ENCODE measurements at regions not wholly inside any gene's neighbourhood (a gene's known extent, or its start where the extent isn't known, plus 50 kb on each side); places are given as distances from the start of the nearest gene placed in this dataset.

DNA sequence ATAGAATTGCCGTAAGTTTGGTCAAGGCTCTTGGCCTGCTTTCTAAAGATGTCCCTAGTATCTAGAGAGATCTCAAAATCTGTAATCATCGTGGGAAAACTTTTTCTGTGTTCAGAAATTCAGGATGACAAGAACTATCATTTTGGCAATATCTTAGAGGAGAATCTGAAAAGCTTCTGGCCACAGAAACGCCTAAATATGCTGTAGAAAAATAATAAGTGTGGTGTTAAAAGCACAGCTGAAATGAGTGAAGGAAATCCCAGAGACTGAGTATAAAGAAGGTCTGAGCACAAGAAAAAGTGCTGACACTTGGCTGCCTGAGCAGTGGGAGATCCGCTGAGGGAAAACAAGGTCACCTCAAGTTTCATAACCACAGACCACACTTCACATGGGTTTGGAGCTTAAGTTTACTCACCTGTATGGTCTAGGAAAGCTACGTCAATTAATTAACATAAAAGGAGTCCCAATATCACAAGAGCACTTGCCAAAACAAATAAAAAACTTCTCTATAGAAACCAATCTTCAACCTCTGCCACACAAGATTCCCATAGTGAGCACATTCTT is 235.2 kb upstream of the IRF2BP2 start:
- no peak overlapping the region for H3K27ac ChIP-seq (ENCODE audit: low read length)

DNA sequence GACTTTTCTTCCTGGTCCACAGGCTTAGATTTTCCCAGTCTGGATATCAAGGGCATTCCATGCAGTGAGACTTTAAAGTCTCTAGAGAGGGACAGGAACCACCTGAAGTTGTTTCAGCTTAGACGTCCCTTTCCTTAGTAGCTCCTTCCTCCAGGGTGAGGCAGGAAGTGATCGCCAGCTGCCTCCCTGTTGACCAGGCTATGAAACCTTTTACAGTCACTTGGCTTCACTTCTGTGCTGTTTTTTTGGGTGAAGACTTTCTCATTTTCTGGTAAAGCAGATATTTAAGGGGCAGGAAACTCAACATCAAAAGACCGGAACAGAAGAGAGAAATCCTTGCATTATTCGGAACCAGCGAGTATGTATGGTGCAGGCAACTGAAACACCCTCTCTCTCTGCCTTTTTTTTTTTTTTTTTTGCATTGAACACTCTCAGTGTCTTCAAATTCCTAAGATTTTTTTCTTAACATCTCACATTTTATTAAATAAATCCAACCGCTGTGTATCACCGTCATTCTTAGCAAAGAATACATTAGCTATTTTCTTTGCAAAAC is 234.6 kb upstream of the IRF2BP2 start:
- Histone ChIP-seq H3K27me3 (ENCODE audit: insufficient read depth, low read depth, low read length) (no peaks in the 10 kb centered on the region), H3K79me2 (replicated peaks; ENCODE audit: insufficient read depth, low read length) (no peaks in the 10 kb centered on the region), H3K27ac (ENCODE audit: low read length) (no peak overlapping the region), H3K9ac (ENCODE audit: low read length) (no peak overlapping the region), H4K20me1 (ENCODE audit: insufficient read depth) (no peaks in the 10 kb centered on the region), H3K9me3 (ENCODE audit: low read length) (no peaks in the 10 kb centered on the region), H3K4me2 (ENCODE audit: low read length) (no peak overlapping the region), H3K4me3 (ENCODE audit: low read length) (no peak overlapping the region), H3K9me2 (ENCODE audit: insufficient read depth, low read length) (no peaks in the 10 kb centered on the region), H3K36me3 (ENCODE audit: insufficient read depth, low read length) (no peaks in the 10 kb centered on the region), H3F3A (ENCODE audit: insufficient read depth, low read length, poor library complexity, severe bottlenecking) (no peaks in the 10 kb centered on the region), H2AFZ (ENCODE audit: low read depth, low read length) (no peak overlapping the region)
- TF ChIP-seq SMC3 (conservative IDR thresholded peaks at IDR 0.05; ENCODE audit: poor library complexity) (no peak), POLR2AphosphoS5 (IDR thresholded peaks at IDR 0.05) (no peak), EP300 (conservative IDR thresholded peaks at IDR 0.05; ENCODE audit: poor library complexity, severe bottlenecking) (no peak), EZH2 (IDR thresholded peaks at IDR 0.05; ENCODE audit: borderline replicate concordance, insufficient read depth, low read length, poor library complexity, severe bottlenecking) (no peak), RAD21 (conservative IDR thresholded peaks at IDR 0.05) (no peak), TAF1 (IDR thresholded peaks at IDR 0.05; ENCODE audit: low read depth) (no peak), MXI1 (conservative IDR thresholded peaks at IDR 0.05; ENCODE audit: poor library complexity, severe bottlenecking) (no peak)
- TF ChIP-seq, protein P1, sequence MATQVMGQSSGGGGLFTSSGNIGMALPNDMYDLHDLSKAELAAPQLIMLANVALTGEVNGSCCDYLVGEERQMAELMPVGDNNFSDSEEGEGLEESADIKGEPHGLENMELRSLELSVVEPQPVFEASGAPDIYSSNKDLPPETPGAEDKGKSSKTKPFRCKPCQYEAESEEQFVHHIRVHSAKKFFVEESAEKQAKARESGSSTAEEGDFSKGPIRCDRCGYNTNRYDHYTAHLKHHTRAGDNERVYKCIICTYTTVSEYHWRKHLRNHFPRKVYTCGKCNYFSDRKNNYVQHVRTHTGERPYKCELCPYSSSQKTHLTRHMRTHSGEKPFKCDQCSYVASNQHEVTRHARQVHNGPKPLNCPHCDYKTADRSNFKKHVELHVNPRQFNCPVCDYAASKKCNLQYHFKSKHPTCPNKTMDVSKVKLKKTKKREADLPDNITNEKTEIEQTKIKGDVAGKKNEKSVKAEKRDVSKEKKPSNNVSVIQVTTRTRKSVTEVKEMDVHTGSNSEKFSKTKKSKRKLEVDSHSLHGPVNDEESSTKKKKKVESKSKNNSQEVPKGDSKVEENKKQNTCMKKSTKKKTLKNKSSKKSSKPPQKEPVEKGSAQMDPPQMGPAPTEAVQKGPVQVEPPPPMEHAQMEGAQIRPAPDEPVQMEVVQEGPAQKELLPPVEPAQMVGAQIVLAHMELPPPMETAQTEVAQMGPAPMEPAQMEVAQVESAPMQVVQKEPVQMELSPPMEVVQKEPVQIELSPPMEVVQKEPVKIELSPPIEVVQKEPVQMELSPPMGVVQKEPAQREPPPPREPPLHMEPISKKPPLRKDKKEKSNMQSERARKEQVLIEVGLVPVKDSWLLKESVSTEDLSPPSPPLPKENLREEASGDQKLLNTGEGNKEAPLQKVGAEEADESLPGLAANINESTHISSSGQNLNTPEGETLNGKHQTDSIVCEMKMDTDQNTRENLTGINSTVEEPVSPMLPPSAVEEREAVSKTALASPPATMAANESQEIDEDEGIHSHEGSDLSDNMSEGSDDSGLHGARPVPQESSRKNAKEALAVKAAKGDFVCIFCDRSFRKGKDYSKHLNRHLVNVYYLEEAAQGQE (IDR thresholded peaks at IDR 0.05; ENCODE audit: borderline replicate concordance): no peak
- TF ChIP-seq, protein P2, sequence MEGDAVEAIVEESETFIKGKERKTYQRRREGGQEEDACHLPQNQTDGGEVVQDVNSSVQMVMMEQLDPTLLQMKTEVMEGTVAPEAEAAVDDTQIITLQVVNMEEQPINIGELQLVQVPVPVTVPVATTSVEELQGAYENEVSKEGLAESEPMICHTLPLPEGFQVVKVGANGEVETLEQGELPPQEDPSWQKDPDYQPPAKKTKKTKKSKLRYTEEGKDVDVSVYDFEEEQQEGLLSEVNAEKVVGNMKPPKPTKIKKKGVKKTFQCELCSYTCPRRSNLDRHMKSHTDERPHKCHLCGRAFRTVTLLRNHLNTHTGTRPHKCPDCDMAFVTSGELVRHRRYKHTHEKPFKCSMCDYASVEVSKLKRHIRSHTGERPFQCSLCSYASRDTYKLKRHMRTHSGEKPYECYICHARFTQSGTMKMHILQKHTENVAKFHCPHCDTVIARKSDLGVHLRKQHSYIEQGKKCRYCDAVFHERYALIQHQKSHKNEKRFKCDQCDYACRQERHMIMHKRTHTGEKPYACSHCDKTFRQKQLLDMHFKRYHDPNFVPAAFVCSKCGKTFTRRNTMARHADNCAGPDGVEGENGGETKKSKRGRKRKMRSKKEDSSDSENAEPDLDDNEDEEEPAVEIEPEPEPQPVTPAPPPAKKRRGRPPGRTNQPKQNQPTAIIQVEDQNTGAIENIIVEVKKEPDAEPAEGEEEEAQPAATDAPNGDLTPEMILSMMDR (IDR thresholded peaks at IDR 0.05; ENCODE audit: poor library complexity, severe bottlenecking): no peak

More for the DNA sequence above, 235.2 kb upstream of the IRF2BP2 start:
- no peak overlapping the region for H3K9ac ChIP-seq (ENCODE audit: low read length)
- no peaks in the 10 kb centered on the region for H3K79me2 ChIP-seq (replicated peaks; ENCODE audit: insufficient read depth, low read length)
- TF ChIP-seq, protein P2 (IDR thresholded peaks at IDR 0.05; ENCODE audit: poor library complexity, severe bottlenecking): no peak
- TF ChIP-seq EZH2 (IDR thresholded peaks at IDR 0.05; ENCODE audit: borderline replicate concordance, insufficient read depth, low read length, poor library complexity, severe bottlenecking) (no peak), RAD21 (conservative IDR thresholded peaks at IDR 0.05) (no peak), MXI1 (conservative IDR thresholded peaks at IDR 0.05; ENCODE audit: poor library complexity, severe bottlenecking) (no peak), EP300 (conservative IDR thresholded peaks at IDR 0.05; ENCODE audit: poor library complexity, severe bottlenecking) (no peak), POLR2AphosphoS5 (IDR thresholded peaks at IDR 0.05) (no peak), SMC3 (conservative IDR thresholded peaks at IDR 0.05; ENCODE audit: poor library complexity) (no peak)
- TF ChIP-seq, protein P1 (IDR thresholded peaks at IDR 0.05; ENCODE audit: borderline replicate concordance): no peak
- no peak overlapping the region for H3K4me2 ChIP-seq (ENCODE audit: low read length)
- no peaks in the 10 kb centered on the region for H3K9me3 ChIP-seq (ENCODE audit: low read length)
- H3K4me3 ChIP-seq (ENCODE audit: low read length): no peak overlapping the region
- H3K9me2 ChIP-seq (ENCODE audit: insufficient read depth, low read length): no peaks in the 10 kb centered on the region
- H2AFZ ChIP-seq (ENCODE audit: low read depth, low read length): no peak overlapping the region
- H3K36me3 ChIP-seq (ENCODE audit: insufficient read depth, low read length): no peaks in the 10 kb centered on the region
- no peaks in the 10 kb centered on the region for H3K27me3 ChIP-seq (ENCODE audit: insufficient read depth, low read depth, low read length)
- no peaks in the 10 kb centered on the region for H4K20me1 ChIP-seq (ENCODE audit: insufficient read depth)
- no peaks in the 10 kb centered on the region for H3F3A ChIP-seq (ENCODE audit: insufficient read depth, low read length, poor library complexity, severe bottlenecking)

All from neural cell (in vitro differentiated cells).